HepG2 (cell line): ENCODE measurements at regions not wholly inside any gene's neighbourhood (a gene's known extent, or its start where the extent isn't known, plus 50 kb on each side); places are given as distances from the start of the nearest gene placed in this dataset.
"Not testable (repeated sequence)": the region's sequence is repeated elsewhere in the genome, so short reads cannot be mapped to it uniquely, and the experiment has no call there.

Source experiments
- ATAC-seq: fragments of 200-7000 bp; cut with Tn5 transposase; 3 replicates; pipeline ENCODE4 v1.9.1; 2020; ENCODE audit warnings: mild to moderate bottlenecking, moderate library complexity
- BruUV-seq: library from RNA; stranded (reverse); fragments of 400-500 nt; replicated peaks from 2 replicates; lab custom pipeline; 2021; lab: Mats Ljungman, UMichigan
- CTCF ChIA-PET: fragments of 300-600 bp; formaldehyde crosslinking; extraction: SDS; loops from one replicate; lab custom pipeline; 2021; ENCODE audit warnings: low total read pairs, inconsistent platforms, low intra/inter-chr PET ratio; lab: Yijun Ruan, JAX
- POLR2A ChIA-PET: fragments of 350-600 bp; sonication (Branson Sonifier 250); formaldehyde crosslinking; loops from one replicate; lab custom pipeline; 2020; ENCODE audit warnings: antibody characterized with exemption, inconsistent platforms; lab: Yijun Ruan, JAX
- DNase-seq: peaks from one replicate; pipeline ENCODE4 v3.0.0-alpha.2; 2015; ENCODE audit warnings: low spot score
- FAIRE-seq: peaks from 3 replicates; lab custom pipeline; 2011; peaks lifted over from hg19 to GRCh38; lab: Jason Lieb, UNC
- H2AFZ ChIP-seq: one replicate; pipeline ENCODE4 v1.6.1; 2011; ENCODE audit warnings: low read length, inconsistent platforms
- H3K27ac ChIP-seq: fragments of 300-600 bp; 3 replicates; pipeline ENCODE4 v1.8.0; 2011; ENCODE audit warnings: mixed run types, mild to moderate bottlenecking, mixed read lengths, low read length, inconsistent platforms; ENCODE audit not compliant: insufficient read depth; ENCODE audit errors: extremely low read length
- H3K27me3 ChIP-seq, 2 experiments: fragments of 200-600 bp in 1 of 2; 2 replicates in 1 of 2; 3 replicates in 1 of 2; pipeline versions ENCODE4 v1.6.0 to v1.8.0; 2011; ENCODE audit warnings: low read length in 2 of 2, mild to moderate bottlenecking in 2 of 2, moderate library complexity in 2 of 2, inconsistent platforms in 1 of 2; ENCODE audit not compliant: insufficient read depth in 2 of 2, control insufficient read depth in 1 of 2
- H3K36me3 ChIP-seq, 2 experiments: fragments of 200-600 bp in 1 of 2; replicated peaks in 1 of 2; 2 replicates in 1 of 2; 3 replicates in 1 of 2; pipeline versions ENCODE4 v1.5.1 to v1.8.0; 2011; ENCODE audit warnings: low read length in 2 of 2, inconsistent platforms in 1 of 2; ENCODE audit not compliant: insufficient read depth in 2 of 2, control insufficient read depth in 1 of 2
- H3K4me1 ChIP-seq: 2 replicates; pipeline ENCODE4 v1.5.1; 2012; ENCODE audit warnings: low read length, inconsistent platforms; ENCODE audit not compliant: insufficient read depth
- H3K4me2 ChIP-seq: 2 replicates; pipeline ENCODE4 v1.6.0; 2011; ENCODE audit warnings: low read depth, low read length, inconsistent platforms
- H3K4me3 ChIP-seq, 3 experiments: fragments of 200-600 bp in 1 of 3; sonication (generic), shearing (Covaris generic) in 1 of 3; replicated peaks in 1 of 3; 2 replicates each; pipeline ENCODE4 v1.5.1; 2011 to 2016; ENCODE audit warnings: low read length in 3 of 3, inconsistent platforms in 2 of 3, low read depth in 2 of 3, mild to moderate bottlenecking in 2 of 3, control low read depth in 1 of 3, mixed read lengths in 1 of 3; ENCODE audit not compliant: insufficient read depth in 1 of 3
- H3K79me2 ChIP-seq: one replicate; pipeline ENCODE4 v1.6.1; 2011; ENCODE audit warnings: low read length, inconsistent platforms; ENCODE audit not compliant: insufficient read depth
- H3K9ac ChIP-seq: 2 replicates; pipeline ENCODE4 v1.6.0; 2011; ENCODE audit warnings: mild to moderate bottlenecking, low read depth, low read length, inconsistent platforms; ENCODE audit not compliant: insufficient read depth
- H3K9me3 ChIP-seq: 2 replicates; pipeline ENCODE4 v1.5.1; 2012; ENCODE audit warnings: mild to moderate bottlenecking, low read length
- H4K20me1 ChIP-seq: 2 replicates; pipeline ENCODE4 v1.6.0; 2011; ENCODE audit warnings: inconsistent platforms, mild to moderate bottlenecking, low read length, moderate library complexity; ENCODE audit not compliant: insufficient read depth
- ATRX ChIP-seq: sonication (generic); formaldehyde crosslinking; IDR thresholded peaks from 2 replicates; pipeline ENCODE4 v1.4.0; 2020; ENCODE audit warnings: missing genetic modification reagents, borderline replicate concordance
- CTCF ChIP-seq: sonication (generic); formaldehyde crosslinking; IDR thresholded peaks from 2 replicates; pipeline ENCODE4 v1.5.0; 2020; ENCODE audit warnings: mild to moderate bottlenecking, missing genetic modification reagents, moderate library complexity
- EHMT2 ChIP-seq: fragments of 200-600 bp; sonication (generic); IDR thresholded peaks from 2 replicates; pipeline ENCODE4 v1.7.0; 2017; ENCODE audit warnings: antibody characterized with exemption, low read depth, low read length, borderline replicate concordance
- ETV5 ChIP-seq: IDR thresholded peaks from 2 replicates; pipeline ENCODE4 v1.6.1; 2018; ENCODE audit warnings: missing biosample characterization, missing genetic modification reagents, inconsistent platforms, borderline replicate concordance
- GATAD1 ChIP-seq: IDR thresholded peaks from 2 replicates; pipeline ENCODE4 v1.6.1; 2016; ENCODE audit warnings: missing genetic modification reagents, missing compliant biosample characterization
- GMEB2 ChIP-seq: IDR thresholded peaks from 2 replicates; pipeline ENCODE4 v1.6.1; 2016; ENCODE audit warnings: missing biosample characterization, missing genetic modification reagents, low read depth
- MAFG ChIP-seq: sonication (generic); formaldehyde crosslinking; IDR thresholded peaks from 2 replicates; pipeline ENCODE4 v1.5.1; 2020; ENCODE audit warnings: mild to moderate bottlenecking, missing genetic modification reagents
- ZBTB40 ChIP-seq, 2 experiments: fragments of 450-650 bp in 1 of 2; sonication (generic) in 1 of 2; formaldehyde crosslinking in 1 of 2; IDR thresholded peaks; 2 replicates each; pipeline versions ENCODE4 v1.6.1 to v1.8.0; 2016 to 2022; ENCODE audit warnings: antibody characterized with exemption in 1 of 2, mild to moderate bottlenecking in 1 of 2, missing genetic modification reagents in 1 of 2
- ZNF549 ChIP-seq: sonication (generic); formaldehyde crosslinking; IDR thresholded peaks from 2 replicates; pipeline ENCODE4 v1.5.0; 2020; ENCODE audit warnings: missing genetic modification reagents
- WGBS: methylation state at CpG from one replicate; pipeline ENCODE4 v1.1.6; 2017; ENCODE audit warnings: low lambda C conversion rate; 5-methylcytosine and 5-hydroxymethylcytosine counted together
- in situ Hi-C: cut with HindIII; loops from 2 replicates; pipeline ENCODE4 v1.10.0; 2017; ENCODE audit warnings: low pct_unique_long_range_greater_than_20kb; ENCODE audit not compliant: extremely low pct_ligation_motif_present
- intact Hi-C: fragments of 100-400 bp; cut with micrococcal nuclease; formaldehyde crosslinking; loops from one replicate; pipeline ENCODE4 v1.10.0; 2022; ENCODE audit not compliant: unreplicated experiment

GRCh38 chr3:171982828-171983227 lies 56.5 kb upstream of the FNDC3B start (continued):
- TF ChIP-seq EHMT2 (no peak), GMEB2 (CRISPR knock-in tag) (no peak), ZBTB40 (IDR thresholded peaks at IDR 0.05) (no peak), ZBTB40 (CRISPR knock-in tag; IDR thresholded peaks at IDR 0.05) (no peak), ZNF549 (CRISPR knock-in tag) (no peak), GATAD1 (CRISPR knock-in tag) (no peak), ATRX (CRISPR knock-in tag) (no peak), CTCF (no peak), MAFG (no peak), ETV5 (CRISPR knock-in tag) (no peak)
- TF ChIP-seq, all 625 proteins: peak for 0

GRCh38 chr3:171983685-171984084 lies 55.7 kb upstream of the FNDC3B start:
- ATAC-seq, DNase-seq, POLR2A ChIA-PET, BruUV-seq, H3K79me2 ChIP-seq, FAIRE-seq, H3K36me3 ChIP-seq, H3K4me1 ChIP-seq, H3K27ac ChIP-seq, H3K9me3 ChIP-seq, H3K4me3 ChIP-seq, CTCF ChIA-PET, H3K9ac ChIP-seq, H3K27me3 ChIP-seq, H3K4me2 ChIP-seq, H4K20me1 ChIP-seq, in situ Hi-C loops, intact Hi-C loops, H2AFZ ChIP-seq: not testable (repeated sequence)
- 97% methylated on average over 8 of the region's 8 CpGs for WGBS
